CD14-positive monocyte (primary cell): ENCODE measurements at regions not wholly inside any gene's neighbourhood (a gene's known extent, or its start where the extent isn't known, plus 50 kb on each side); places are given as distances from the start of the nearest gene placed in this dataset.

Experiments
- DNase-seq, 3 donors: peaks; one replicate each; pipeline ENCODE4 v3.0.0-alpha.2; 2011 to 2022
- H2AFZ ChIP-seq: 2 replicates; pipeline ENCODE4 v1.6.0; 2012; ENCODE audit warnings: mild to moderate bottlenecking, low read depth, low read length, inconsistent platforms; ENCODE audit not compliant: insufficient read depth, poor library complexity, severe bottlenecking
- H3K27ac ChIP-seq, 2 donors: 1 replicate in 1 of 2; 2 replicates in 1 of 2; pipeline ENCODE4 v1.5.1; 2012 to 2013; ENCODE audit warnings: low read length in 2 of 2, control low read depth in 1 of 2, inconsistent platforms in 1 of 2, low read depth in 1 of 2, mild to moderate bottlenecking in 1 of 2
- H3K27me3 ChIP-seq, 2 donors: one replicate each; pipeline versions ENCODE4 v1.6.0 to v1.6.1; 2011 to 2013; ENCODE audit warnings: low read length in 2 of 2; ENCODE audit not compliant: control insufficient read depth in 2 of 2, insufficient read depth in 2 of 2
- H3K36me3 ChIP-seq, 2 donors: replicated peaks in 1 of 2; 1 replicate in 1 of 2; 2 replicates in 1 of 2; pipeline versions ENCODE4 v1.5.1 to v1.6.1; 2012 to 2013; ENCODE audit warnings: low read length in 2 of 2, control low read depth in 1 of 2, inconsistent platforms in 1 of 2, mild to moderate bottlenecking in 1 of 2; ENCODE audit not compliant: insufficient read depth in 2 of 2, control insufficient read depth in 1 of 2
- H3K4me1 ChIP-seq, 2 donors: 1 replicate in 1 of 2; 2 replicates in 1 of 2; pipeline versions ENCODE4 v1.5.1 to v1.6.1; 2012 to 2013; ENCODE audit warnings: low read length in 2 of 2, control low read depth in 1 of 2, inconsistent platforms in 1 of 2, mild to moderate bottlenecking in 1 of 2, moderate library complexity in 1 of 2; ENCODE audit not compliant: insufficient read depth in 2 of 2, control insufficient read depth in 1 of 2
- H3K4me2 ChIP-seq: replicated peaks from 2 replicates; pipeline ENCODE3; 2012; ENCODE audit warnings: low read length, moderate library complexity, mild to moderate bottlenecking; ENCODE audit not compliant: poor library complexity, severe bottlenecking; ENCODE audit errors: extremely low read depth
- H3K4me3 ChIP-seq, 3 experiments: fragments of 200-600 bp in 1 of 3; sonication (generic) in 1 of 3; replicated peaks in 1 of 3; 1 replicate in 2 of 3; 2 replicates in 1 of 3; pipeline ENCODE4 v1.5.1; 2011 to 2013; ENCODE audit warnings: low read length in 3 of 3, mild to moderate bottlenecking in 3 of 3, control low read depth in 2 of 3, low read depth in 2 of 3, inconsistent platforms in 1 of 3, moderate library complexity in 1 of 3
- H3K79me2 ChIP-seq: 2 replicates; pipeline ENCODE4 v1.6.0; 2012; ENCODE audit warnings: mild to moderate bottlenecking, control low read depth, inconsistent platforms, low read length, moderate library complexity; ENCODE audit not compliant: insufficient read depth
- H3K9ac ChIP-seq: 2 replicates; pipeline ENCODE4 v1.6.0; 2017; ENCODE audit warnings: low read length, mild to moderate bottlenecking; ENCODE audit not compliant: insufficient read depth, poor library complexity, severe bottlenecking
- H3K9me3 ChIP-seq, 2 donors: replicated peaks in 1 of 2; 1 replicate in 1 of 2; 2 replicates in 1 of 2; pipeline versions ENCODE4 v1.5.1 to v1.6.1; 2012 to 2013; ENCODE audit warnings: low read length in 2 of 2, control low read depth in 1 of 2; ENCODE audit not compliant: control insufficient read depth in 1 of 2, insufficient read depth in 1 of 2
- H4K20me1 ChIP-seq: 2 replicates; pipeline ENCODE4 v1.6.0; 2012; ENCODE audit warnings: mild to moderate bottlenecking, low read length, control low read depth, moderate library complexity; ENCODE audit not compliant: insufficient read depth
- H3K27ac Mint-ChIP-seq, 7 donors: one replicate each; pipeline ENCODE4 v1.8.0; 2020; ENCODE audit warnings: mild to moderate bottlenecking in 7 of 7, mixed read lengths in 7 of 7, moderate library complexity in 6 of 7, inconsistent platforms in 2 of 7
- H3K27me3 Mint-ChIP-seq, 3 donors: one replicate each; pipeline ENCODE4 v1.8.0; 2021 to 2022; ENCODE audit warnings: low read depth in 3 of 3, mild to moderate bottlenecking in 3 of 3, mixed read lengths in 3 of 3, moderate library complexity in 3 of 3, inconsistent platforms in 1 of 3
- H3K36me3 Mint-ChIP-seq, 2 donors: one replicate each; pipeline ENCODE4 v1.8.0; 2020; ENCODE audit warnings: mixed read lengths in 2 of 2, inconsistent platforms in 1 of 2, mild to moderate bottlenecking in 1 of 2
- H3K4me1 Mint-ChIP-seq: one replicate; pipeline ENCODE4 v1.8.0; 2020; ENCODE audit warnings: mild to moderate bottlenecking, mixed read lengths
- H3K4me3 Mint-ChIP-seq, 2 donors: one replicate each; pipeline ENCODE4 v1.8.0; 2020; ENCODE audit warnings: mild to moderate bottlenecking in 2 of 2, mixed read lengths in 2 of 2, moderate library complexity in 1 of 2
- H3K9me3 Mint-ChIP-seq, 7 donors: one replicate each; pipeline ENCODE4 v1.8.0; 2020 to 2022; ENCODE audit warnings: mixed read lengths in 7 of 7, mild to moderate bottlenecking in 6 of 7, moderate library complexity in 6 of 7, inconsistent platforms in 2 of 7
- intact Hi-C, 2 donors: fragments of 100-400 bp; cut with micrococcal nuclease; formaldehyde crosslinking; loops; one replicate each; pipeline versions ENCODE4 v1.15.0 to v1.15.1; 2023
- TF ChIP-seq, protein P1 (sequence below): fragments of 200-600 bp; IDR thresholded peaks from one replicate; pipeline ENCODE4 v1.8.0; 2022; ENCODE audit warnings: antibody characterized with exemption, mild to moderate bottlenecking

DNA sequence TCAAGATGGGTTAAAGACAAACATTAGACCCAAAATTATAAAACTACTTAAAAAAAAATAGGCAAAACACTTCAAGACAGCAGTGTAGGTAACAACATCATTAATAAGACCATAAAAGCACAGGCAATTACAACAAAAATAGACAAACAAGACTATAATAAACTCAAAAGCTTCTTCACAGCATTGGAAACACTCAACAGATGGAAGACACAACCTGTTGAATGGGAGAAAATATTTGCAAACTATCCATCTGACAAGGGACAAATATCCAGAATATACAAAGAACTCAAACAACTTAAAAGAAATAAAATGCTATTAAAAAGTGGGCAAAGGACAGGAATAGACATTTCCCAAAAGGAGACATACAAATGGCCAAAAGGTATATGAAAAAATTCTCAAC, 170.7 kb downstream of the HHIP start:
- H3K4me2 ChIP-seq = no peak overlapping the region
- H3K27me3 ChIP-seq = no peaks in the 10 kb centered on the region
- H4K20me1 ChIP-seq = no peaks in the 10 kb centered on the region
- TF ChIP-seq, protein P1, sequence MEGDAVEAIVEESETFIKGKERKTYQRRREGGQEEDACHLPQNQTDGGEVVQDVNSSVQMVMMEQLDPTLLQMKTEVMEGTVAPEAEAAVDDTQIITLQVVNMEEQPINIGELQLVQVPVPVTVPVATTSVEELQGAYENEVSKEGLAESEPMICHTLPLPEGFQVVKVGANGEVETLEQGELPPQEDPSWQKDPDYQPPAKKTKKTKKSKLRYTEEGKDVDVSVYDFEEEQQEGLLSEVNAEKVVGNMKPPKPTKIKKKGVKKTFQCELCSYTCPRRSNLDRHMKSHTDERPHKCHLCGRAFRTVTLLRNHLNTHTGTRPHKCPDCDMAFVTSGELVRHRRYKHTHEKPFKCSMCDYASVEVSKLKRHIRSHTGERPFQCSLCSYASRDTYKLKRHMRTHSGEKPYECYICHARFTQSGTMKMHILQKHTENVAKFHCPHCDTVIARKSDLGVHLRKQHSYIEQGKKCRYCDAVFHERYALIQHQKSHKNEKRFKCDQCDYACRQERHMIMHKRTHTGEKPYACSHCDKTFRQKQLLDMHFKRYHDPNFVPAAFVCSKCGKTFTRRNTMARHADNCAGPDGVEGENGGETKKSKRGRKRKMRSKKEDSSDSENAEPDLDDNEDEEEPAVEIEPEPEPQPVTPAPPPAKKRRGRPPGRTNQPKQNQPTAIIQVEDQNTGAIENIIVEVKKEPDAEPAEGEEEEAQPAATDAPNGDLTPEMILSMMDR = no peak
- Mint-ChIP-seq H3K36me3 (no peaks in the 10 kb centered on the region), H3K4me1 (no peaks in the 10 kb centered on the region), H3K27ac (no peak overlapping the region), H3K4me3 (no peak overlapping the region), H3K9me3 (peaks cover 0 to 7% (median 4%) of the 10 kb centered on the region in 7 donors), H3K27me3 (no peaks in the 10 kb centered on the region)
- H3K27ac ChIP-seq = no peak overlapping the region
- no peak overlapping the region for H3K4me3 ChIP-seq
- intact Hi-C loops = no loop called here
- peaks cover 0 to 3% of the 10 kb centered on the region in 2 donors for H3K9me3 ChIP-seq
- no peaks in the 10 kb centered on the region for H3K36me3 ChIP-seq
- H3K79me2 ChIP-seq = no peaks in the 10 kb centered on the region
- H3K9ac ChIP-seq = no peak overlapping the region
- no peaks in the 10 kb centered on the region for H3K4me1 ChIP-seq
- DNase-seq = no peak
- H2AFZ ChIP-seq = no peak overlapping the region

DNA sequence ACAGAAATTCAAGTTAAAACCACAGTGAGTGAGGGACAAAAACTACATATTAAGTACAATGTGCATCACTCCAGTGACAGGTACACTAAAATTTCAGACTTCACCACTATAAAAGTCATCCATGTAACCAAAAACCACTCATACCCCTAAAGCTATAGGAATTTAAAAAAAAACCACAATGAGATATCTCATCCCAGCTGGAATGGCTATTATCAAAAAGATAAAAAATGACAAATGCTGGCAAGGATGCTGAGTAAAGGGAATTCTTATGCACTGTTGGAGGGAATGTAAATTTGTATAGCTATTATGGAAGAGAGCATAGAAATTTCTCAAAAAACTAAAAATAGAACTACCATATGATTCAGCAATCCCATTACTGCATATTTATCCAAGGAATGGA, 171.1 kb downstream of the HHIP start:
- Histone ChIP-seq H3K27me3 (no peaks in the 10 kb centered on the region), H3K4me3 (no peak overlapping the region), H3K9me3 (peaks cover 0 to 3% of the 10 kb centered on the region in 2 donors), H3K4me2 (no peak overlapping the region), H2AFZ (no peak overlapping the region), H3K9ac (no peak overlapping the region), H3K79me2 (no peaks in the 10 kb centered on the region), H3K4me1 (no peaks in the 10 kb centered on the region), H3K27ac (no peak overlapping the region), H4K20me1 (no peaks in the 10 kb centered on the region), H3K36me3 (no peaks in the 10 kb centered on the region)
- no peaks in the 10 kb centered on the region for H3K36me3 Mint-ChIP-seq
- intact Hi-C loops = no loop called here
- TF ChIP-seq, protein P1 = no peak
- H3K9me3 Mint-ChIP-seq = peaks cover 0 to 7% (median 3%) of the 10 kb centered on the region in 7 donors
- H3K27ac Mint-ChIP-seq = no peak overlapping the region
- H3K4me3 Mint-ChIP-seq = no peak overlapping the region
- no peak for DNase-seq
- H3K27me3 Mint-ChIP-seq = no peaks in the 10 kb centered on the region
- H3K4me1 Mint-ChIP-seq = no peaks in the 10 kb centered on the region
